Natural killer cell (primary cell): ENCODE measurements at regions not wholly inside any gene's neighbourhood (a gene's known extent, or its start where the extent isn't known, plus 50 kb on each side); places are given as distances from the start of the nearest gene placed in this dataset.

Experiments
- ATAC-seq, 3 donors: fragments of 150-1000 bp in 2 of 3; fragments of 200-7000 bp in 1 of 3; cut with Tn5 transposase; 1 replicate in 1 of 3; 2 replicates in 2 of 3; pipeline ENCODE4 v1.10.0; 2021; ENCODE audit warnings: mild to moderate bottlenecking in 2 of 3, moderate library complexity in 2 of 3
- DNase-seq, 2 donors: peaks; one replicate each; pipeline versions ENCODE4 v3.0.0 to v3.0.0-alpha.2; 2013 to 2021; ENCODE audit warnings: mixed read lengths in 1 of 2
- H3K27ac ChIP-seq: one replicate; pipeline ENCODE4 v1.5.1; 2013; ENCODE audit warnings: mild to moderate bottlenecking, low read length
- H3K27me3 ChIP-seq: one replicate; pipeline ENCODE4 v1.6.1; 2013; ENCODE audit warnings: low read length; ENCODE audit not compliant: control insufficient read depth, insufficient read depth
- H3K36me3 ChIP-seq: one replicate; pipeline ENCODE4 v1.6.1; 2013; ENCODE audit warnings: low read length; ENCODE audit not compliant: control insufficient read depth, insufficient read depth
- H3K4me1 ChIP-seq: one replicate; pipeline ENCODE4 v1.6.1; 2013; ENCODE audit warnings: low read length; ENCODE audit not compliant: control insufficient read depth, insufficient read depth
- H3K4me3 ChIP-seq: one replicate; pipeline ENCODE4 v1.5.1; 2013; ENCODE audit warnings: low read length
- H3K9me3 ChIP-seq: one replicate; pipeline ENCODE4 v1.6.1; 2013; ENCODE audit warnings: low read length; ENCODE audit not compliant: control insufficient read depth, insufficient read depth
- H3K27ac Mint-ChIP-seq, 2 donors: one replicate each; pipeline ENCODE4 v1.8.0; 2022; ENCODE audit warnings: mild to moderate bottlenecking in 2 of 2, mixed read lengths in 2 of 2, moderate library complexity in 1 of 2
- H3K27me3 Mint-ChIP-seq, 2 donors: one replicate each; pipeline ENCODE4 v1.8.0; 2022; ENCODE audit warnings: low read depth in 2 of 2, mixed read lengths in 2 of 2
- H3K36me3 Mint-ChIP-seq: one replicate; pipeline ENCODE4 v1.8.0; 2022; ENCODE audit warnings: mixed read lengths
- H3K4me1 Mint-ChIP-seq, 2 donors: one replicate each; pipeline ENCODE4 v1.8.0; 2022; ENCODE audit warnings: mixed read lengths in 2 of 2
- H3K4me3 Mint-ChIP-seq: one replicate; pipeline ENCODE4 v1.8.0; 2022; ENCODE audit warnings: mild to moderate bottlenecking, moderate library complexity, mixed read lengths
- H3K9me3 Mint-ChIP-seq, 2 donors: one replicate each; pipeline ENCODE4 v1.8.0; 2022; ENCODE audit warnings: mixed read lengths in 2 of 2
- CTCF ChIP-seq: fragments of 200-600 bp; IDR thresholded peaks from one replicate; pipeline ENCODE4 v1.8.0; 2022; ENCODE audit warnings: antibody characterized with exemption
- WGBS: methylation state at CpG from one replicate; pipeline ENCODE4 v1.1.7; 2013; ENCODE audit warnings: missing lambda C conversion rate; ENCODE audit not compliant: insufficient coverage; 5-methylcytosine and 5-hydroxymethylcytosine counted together
- intact Hi-C: fragments of 100-400 bp; cut with micrococcal nuclease; formaldehyde crosslinking; loops from one replicate; pipeline ENCODE4 v1.14.2; 2022

GRCh38 chrX:20432048-20432447, 165.3 kb upstream of the RPS6KA3 start:
- no peaks in the 10 kb centered on the region for H3K9me3 ChIP-seq
- H3K9me3 Mint-ChIP-seq, result no peaks in the 10 kb centered on the region
- H3K4me3 ChIP-seq, result no peak overlapping the region
- H3K4me1 Mint-ChIP-seq, result peaks cover 2 to 12% of the 10 kb centered on the region in 2 donors
- peaks cover 0 to 17% of the 10 kb centered on the region in 2 donors for H3K27me3 Mint-ChIP-seq
- DNase-seq (no peak), ATAC-seq (no peak)
- H3K4me3 Mint-ChIP-seq, result no peak overlapping the region
- H3K27ac ChIP-seq, result no peak overlapping the region
- H3K36me3 Mint-ChIP-seq, result no peaks in the 10 kb centered on the region
- peaks cover 8% of the 10 kb centered on the region for H3K4me1 ChIP-seq
- no peak for TF ChIP-seq CTCF
- intact Hi-C loops, result no loop called here
- no peak overlapping the region for H3K27ac Mint-ChIP-seq
- H3K27me3 ChIP-seq, result no peaks in the 10 kb centered on the region
- WGBS, result 83% methylated on average over 2 of the region's 3 CpGs
- H3K36me3 ChIP-seq, result no peaks in the 10 kb centered on the region

GRCh38 chrX:20431486-20431885, 164.8 kb upstream of the RPS6KA3 start:
- peaks cover 0 to 9% of the 10 kb centered on the region in 2 donors for H3K4me1 Mint-ChIP-seq
- peaks cover 8% of the 10 kb centered on the region for H3K4me1 ChIP-seq
- H3K36me3 Mint-ChIP-seq, result no peaks in the 10 kb centered on the region
- H3K27me3 Mint-ChIP-seq, result peaks cover 0 to 16% of the 10 kb centered on the region in 2 donors
- no peak overlapping the region for H3K4me3 ChIP-seq
- no peaks in the 10 kb centered on the region for H3K9me3 ChIP-seq
- no peak for TF ChIP-seq CTCF
- no peaks in the 10 kb centered on the region for H3K9me3 Mint-ChIP-seq
- intact Hi-C loops, result no loop called here
- H3K27me3 ChIP-seq, result no peaks in the 10 kb centered on the region
- no CpG with 5 or more reads among the region's 1 CpG for WGBS
- no peak for ATAC-seq
- H3K27ac Mint-ChIP-seq, result no peak overlapping the region
- no peaks in the 10 kb centered on the region for H3K36me3 ChIP-seq
- no peak overlapping the region for H3K4me3 Mint-ChIP-seq
- no peak overlapping the region for H3K27ac ChIP-seq
- no peak for DNase-seq

- ATAC-seq, result no peak
- intact Hi-C loops, result no loop called here
- no peak overlapping the region for H3K4me3 Mint-ChIP-seq
- no peak for TF ChIP-seq CTCF
- Histone ChIP-seq H3K27ac (no peak overlapping the region), H3K36me3 (no peaks in the 10 kb centered on the region), H3K4me3 (no peak overlapping the region), H3K4me1 (no peaks in the 10 kb centered on the region), H3K9me3 (no peaks in the 10 kb centered on the region), H3K27me3 (no peaks in the 10 kb centered on the region)
- H3K9me3 Mint-ChIP-seq, result no peaks in the 10 kb centered on the region
- no peaks in the 10 kb centered on the region for H3K36me3 Mint-ChIP-seq
- no peaks in the 10 kb centered on the region for H3K4me1 Mint-ChIP-seq
- 67% methylated on average over 2 of the region's 3 CpGs for WGBS
- DNase-seq, result no peak
- peaks cover 0 to 11% of the 10 kb centered on the region in 2 donors for H3K27me3 Mint-ChIP-seq
- no peak overlapping the region for H3K27ac Mint-ChIP-seq
Measured at GRCh38 chrX:20427173-20427770, 160.6 kb upstream of the RPS6KA3 start.

GRCh38 chrX:20421697-20422096, 155.0 kb upstream of the RPS6KA3 start:
- WGBS, result 66% methylated on average over 2 of the region's 2 CpGs
- H3K27ac ChIP-seq, result no peak overlapping the region
- H3K9me3 ChIP-seq, result no peaks in the 10 kb centered on the region
- intact Hi-C loops, result no loop called here
- peaks cover 16% of the 10 kb centered on the region for H3K4me1 ChIP-seq
- no peaks in the 10 kb centered on the region for H3K27me3 ChIP-seq
- no peak overlapping the region for H3K27ac Mint-ChIP-seq
- H3K27me3 Mint-ChIP-seq, result peaks cover 0 to 6% of the 10 kb centered on the region in 2 donors
- no peak for DNase-seq
- TF ChIP-seq CTCF, result no peak
- peaks cover 14 to 19% of the 10 kb centered on the region in 2 donors for H3K4me1 Mint-ChIP-seq
- no peaks in the 10 kb centered on the region for H3K36me3 Mint-ChIP-seq
- H3K36me3 ChIP-seq, result no peaks in the 10 kb centered on the region
- H3K4me3 ChIP-seq, result no peak overlapping the region
- no peak for ATAC-seq
- no peaks in the 10 kb centered on the region for H3K9me3 Mint-ChIP-seq
- no peak overlapping the region for H3K4me3 Mint-ChIP-seq
